ENCODE measurements at regions not wholly inside any gene's neighbourhood (a gene's known extent, or its start where the extent isn't known, plus 50 kb on each side); places are given as distances from the start of the nearest gene placed in this dataset.
"Not testable (repeated sequence)": the region's sequence is repeated elsewhere in the genome, so short reads cannot be mapped to it uniquely, and the experiment has no call there.

DNA sequence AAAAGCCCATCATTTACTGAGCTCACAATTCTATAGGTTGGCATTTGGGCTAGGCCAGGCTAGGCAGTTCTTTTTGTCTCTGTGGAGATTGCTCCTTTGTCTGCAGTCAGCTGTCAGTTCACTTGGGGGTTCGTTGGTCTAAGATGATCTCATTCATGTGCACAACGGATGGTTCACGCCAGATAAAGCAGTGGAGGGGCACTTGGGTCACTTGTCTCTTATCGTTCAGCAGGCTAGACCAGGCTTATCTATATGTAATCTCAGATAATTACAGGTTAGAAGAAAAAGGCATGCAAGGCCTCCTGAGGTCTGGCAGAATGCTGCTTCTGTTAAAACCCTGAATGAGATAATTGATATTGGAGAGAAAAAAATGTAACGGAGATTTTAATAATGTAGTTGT lies 119.0 kb upstream of the ATP2B1 start:
- no peak overlapping the region for H3K4me3 ChIP-seq
- 89 to 96% (median 90%) methylated on average over 5 of the region's 5 CpGs for WGBS, 5 donors
- no peak overlapping the region for H3K27ac ChIP-seq
- H3K36me3 ChIP-seq = no peaks in the 10 kb centered on the region
- no peaks in the 10 kb centered on the region for H3K4me1 ChIP-seq
- intact Hi-C loops (cut with DNase I; ENCODE audit: low total_unique reads) = no loop called here
- no peak for DNase-seq
- H3K27me3 ChIP-seq (replicated peaks in 1 of 7) = no peaks in the 10 kb centered on the region
- TF ChIP-seq POLR2AphosphoS5 (IDR thresholded peaks at IDR 0.05) (no peak), CTCF (IDR thresholded peaks at IDR 0.05 in 8 of 11, conservative IDR thresholded peaks at IDR 0.05 in 3 of 11) (no peak), POLR2A (IDR thresholded peaks at IDR 0.05) (no peak)
- no peaks in the 10 kb centered on the region for H3K9me3 ChIP-seq

GRCh38 chr12:89826468-89826867 lies 117.8 kb upstream of the ATP2B1 start:
- Histone ChIP-seq H3K36me3 (no peaks in the 10 kb centered on the region), H3K4me1 (peaks cover 0 to 9% (median 0%) of the 10 kb centered on the region in 6 donors), H3K4me3 (no peak overlapping the region), H3K9me3 (no peaks in the 10 kb centered on the region), H3K27ac (no peak overlapping the region), H3K27me3 (replicated peaks in 1 of 7) (no peaks in the 10 kb centered on the region)
- intact Hi-C loops (cut with DNase I; ENCODE audit: low total_unique reads) = no loop called here
- DNase-seq = no peak
- WGBS, 5 donors = 83 to 92% (median 87%) methylated on average over 2 of the region's 2 CpGs
- TF ChIP-seq CTCF (IDR thresholded peaks at IDR 0.05 in 8 of 11, conservative IDR thresholded peaks at IDR 0.05 in 3 of 11) (no peak), POLR2AphosphoS5 (IDR thresholded peaks at IDR 0.05) (no peak), POLR2A (IDR thresholded peaks at IDR 0.05) (no peak)

DNA sequence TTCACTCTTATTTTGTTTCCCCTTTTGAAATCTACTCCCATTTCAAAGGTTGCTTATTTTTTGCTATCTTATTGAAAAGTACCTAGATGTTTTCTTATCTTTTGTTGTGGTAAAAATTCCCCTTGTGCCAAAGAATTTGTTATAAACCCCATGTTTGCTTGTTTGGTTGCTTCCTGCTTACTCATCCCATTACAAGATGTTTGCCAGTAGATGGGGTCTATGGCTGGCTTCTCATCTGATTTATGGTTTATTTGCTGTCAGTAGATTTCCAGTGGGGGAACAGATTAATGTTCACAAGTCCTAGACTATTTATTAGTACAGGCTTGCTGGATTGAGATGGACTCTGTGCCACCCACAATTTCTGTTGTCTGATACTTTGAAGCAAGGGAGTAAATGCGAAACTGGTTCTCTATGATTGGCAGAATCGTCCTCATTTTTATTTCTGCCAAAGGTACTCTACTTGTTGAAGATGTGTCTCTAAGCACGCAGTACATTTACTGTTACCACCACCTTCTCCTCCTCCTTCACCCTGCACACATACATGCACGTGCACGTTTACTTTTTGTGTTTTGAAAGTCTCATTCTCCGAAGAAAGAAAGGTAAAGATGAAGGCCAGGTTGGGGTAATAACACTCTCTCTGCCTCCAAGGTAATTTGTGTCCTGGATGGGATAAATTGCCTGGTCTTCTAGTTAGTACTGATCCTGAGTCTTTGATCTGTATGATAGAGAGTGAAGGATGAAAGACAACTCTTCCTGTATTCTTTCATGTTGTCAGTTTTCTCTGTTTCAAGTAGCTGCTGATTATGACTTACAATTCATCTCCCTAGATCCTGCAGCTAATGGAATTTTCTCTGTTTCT lies 117.2 kb upstream of the ATP2B1 start:
- Histone ChIP-seq H3K36me3 (no peaks in the 10 kb centered on the region), H3K9me3 (no peaks in the 10 kb centered on the region), H3K27me3 (replicated peaks in 1 of 7) (no peaks in the 10 kb centered on the region), H3K4me3 (no peak overlapping the region), H3K27ac (no peak overlapping the region), H3K4me1 (peaks cover 0 to 9% (median 0%) of the 10 kb centered on the region in 6 donors)
- no peak for DNase-seq
- TF ChIP-seq POLR2AphosphoS5 (IDR thresholded peaks at IDR 0.05) (no peak), CTCF (IDR thresholded peaks at IDR 0.05 in 8 of 11, conservative IDR thresholded peaks at IDR 0.05 in 3 of 11) (no peak), POLR2A (IDR thresholded peaks at IDR 0.05) (no peak)
- 87 to 93% (median 89%) methylated on average over 6 of the region's 6 CpGs for WGBS, 5 donors
- intact Hi-C loops (cut with DNase I; ENCODE audit: low total_unique reads) = no loop called here

- Histone ChIP-seq H3K27ac (no peak overlapping the region), H3K9me3 (no peaks in the 10 kb centered on the region), H3K36me3 (no peaks in the 10 kb centered on the region), H3K4me1 (peaks cover 0 to 9% (median 0%) of the 10 kb centered on the region in 6 donors), H3K27me3 (replicated peaks in 1 of 7) (no peaks in the 10 kb centered on the region), H3K4me3 (no peak overlapping the region)
- DNase-seq = no peak
- no peak for TF ChIP-seq POLR2A (IDR thresholded peaks at IDR 0.05)
- TF ChIP-seq CTCF (IDR thresholded peaks at IDR 0.05 in 8 of 11, conservative IDR thresholded peaks at IDR 0.05 in 3 of 11) = no peak
- no peak for TF ChIP-seq POLR2AphosphoS5 (IDR thresholded peaks at IDR 0.05)
- intact Hi-C loops (cut with DNase I; ENCODE audit: low total_unique reads) = no loop called here
- 86 to 96% (median 91%) methylated on average over 2 of the region's 2 CpGs for WGBS, 5 donors
Observed at GRCh38 chr12:89824822-89825221, 116.2 kb upstream of the ATP2B1 start.

DNA sequence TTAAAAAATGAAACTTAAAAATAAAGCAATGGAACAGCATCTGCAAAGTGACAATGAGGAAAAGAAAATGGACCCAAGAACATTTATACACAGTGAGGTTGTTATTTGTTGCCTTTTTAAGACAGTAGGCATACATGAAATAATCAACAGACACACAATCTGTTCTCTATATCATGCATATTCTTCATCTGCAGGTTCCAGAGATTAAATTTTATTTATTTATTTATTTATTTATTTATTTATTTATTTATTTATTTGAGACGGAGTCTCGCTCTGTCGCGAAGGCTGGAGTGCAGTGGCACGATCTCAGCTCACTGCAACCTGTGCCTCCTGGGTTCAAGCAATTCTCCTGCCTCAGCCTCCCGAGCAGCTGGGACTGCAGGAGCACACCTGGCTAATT lies 114.4 kb upstream of the ATP2B1 start:
- H3K9me3 ChIP-seq; H3K4me3 ChIP-seq; H3K27me3 ChIP-seq (replicated peaks in 1 of 7); H3K36me3 ChIP-seq; H3K27ac ChIP-seq; intact Hi-C loops (cut with DNase I; ENCODE audit: low total_unique reads); DNase-seq; H3K4me1 ChIP-seq: not testable (repeated sequence)
- 95 to 100% (median 98%) methylated on average over 6 of the region's 6 CpGs for WGBS, 5 donors

All from spleen (tissue), 11 donors.